Kidney capillary endothelial cell (primary cell): ENCODE measurements at regions not wholly inside any gene's neighbourhood (a gene's known extent, or its start where the extent isn't known, plus 50 kb on each side); places are given as distances from the start of the nearest gene placed in this dataset.
A peak's percentile ranks its signal among the peaks of the same experiment; 100 is the strongest.

Source experiments
- DNase-seq: peaks from one replicate; pipeline ENCODE4 v3.0.0-alpha.2; 2018; ENCODE audit warnings: low spot score

GRCh38 chr9:127553793-127554192, 58.3 kb upstream of the STXBP1 start:
- no peak for DNase-seq

GRCh38 chr9:127554966-127555839, 56.9 kb upstream of the STXBP1 start:
- DNase-seq, result no peak

GRCh38 chr9:127555840-127556820, 55.9 kb upstream of the STXBP1 start:
- peak; percentile 88 for DNase-seq

GRCh38 chr9:127556871-127557270, 55.2 kb upstream of the STXBP1 start:
- no peak for DNase-seq

- no peak for DNase-seq
Measured at GRCh38 chr9:127557466-127557869, 54.6 kb upstream of the STXBP1 start.

- DNase-seq, result no peak
Measured at GRCh38 chr9:127557998-127558546, 54.0 kb upstream of the STXBP1 start.

GRCh38 chr9:127558581-127559246, 53.4 kb upstream of the STXBP1 start:
- no peak for DNase-seq

GRCh38 chr9:127559247-127559680, 52.8 kb upstream of the STXBP1 start:
- DNase-seq, result no peak

GRCh38 chr9:127561491-127562278, 50.4 kb upstream of the STXBP1 start:
- DNase-seq, result peak; percentile 92
